Smooth muscle cell (in vitro differentiated cells): ENCODE measurements at regions not wholly inside any gene's neighbourhood (a gene's known extent, or its start where the extent isn't known, plus 50 kb on each side); places are given as distances from the start of the nearest gene placed in this dataset. TPM values are rescaled to one million over a fixed set of nuclear protein-coding genes. Genes with fewer than 3 reads are reported as not detected.

ENCODE experiments used
- DNase-seq: peaks from one replicate; lab custom pipeline; 2025; ENCODE audit not compliant: unreplicated experiment; lab: John Stamatoyannopoulos, UW
- H2AFZ ChIP-seq: fragments of 200-600 bp; sonication (generic); 2 replicates; pipeline ENCODE4 v1.6.0; 2016; ENCODE audit warnings: antibody characterized with exemption, low read depth, mild to moderate bottlenecking
- H3F3A ChIP-seq: fragments of 200-600 bp; sonication (generic); 2 replicates; pipeline ENCODE4 v1.6.0; 2017; ENCODE audit warnings: antibody characterized with exemption, low read depth
- H3K27ac ChIP-seq: fragments of 200-600 bp; sonication (generic); 2 replicates; pipeline ENCODE4 v1.5.1; 2016; ENCODE audit warnings: low read depth, mild to moderate bottlenecking
- H3K27me3 ChIP-seq: fragments of 200-600 bp; sonication (generic); 2 replicates; pipeline ENCODE4 v1.6.1; 2016; ENCODE audit warnings: low read depth, mild to moderate bottlenecking
- H3K36me3 ChIP-seq: fragments of 200-600 bp; sonication (generic); 2 replicates; pipeline ENCODE4 v1.5.1; 2016; ENCODE audit warnings: low read depth
- H3K4me1 ChIP-seq: fragments of 200-600 bp; sonication (generic); 2 replicates; pipeline ENCODE4 v1.5.1; 2016; ENCODE audit warnings: low read depth
- H3K4me2 ChIP-seq: fragments of 200-600 bp; sonication (generic); 2 replicates; pipeline ENCODE4 v1.6.0; 2016; ENCODE audit warnings: mild to moderate bottlenecking
- H3K4me3 ChIP-seq: fragments of 200-600 bp; sonication (generic); 2 replicates; pipeline ENCODE4 v1.5.1; 2016; ENCODE audit warnings: mild to moderate bottlenecking
- H3K79me2 ChIP-seq: fragments of 200-600 bp; sonication (generic); 2 replicates; pipeline ENCODE4 v1.6.0; 2016; ENCODE audit warnings: low read depth, mild to moderate bottlenecking
- H3K9ac ChIP-seq: fragments of 200-600 bp; sonication (generic); 2 replicates; pipeline ENCODE4 v1.6.0; 2016; ENCODE audit warnings: low read depth
- H3K9me3 ChIP-seq: fragments of 200-600 bp; sonication (generic); replicated peaks from 2 replicates; pipeline ENCODE4 v1.5.1; 2016; ENCODE audit warnings: low read depth
- H4K20me1 ChIP-seq: fragments of 200-600 bp; sonication (generic); 2 replicates; pipeline ENCODE4 v1.6.0; 2016; ENCODE audit warnings: low read depth
- WGBS: methylation state at CpG from one replicate; pipeline ENCODE4 v1.1.7; 2016; ENCODE audit warnings: low lambda C conversion rate; 5-methylcytosine and 5-hydroxymethylcytosine counted together
- small RNA-seq: library from RNA; depleted of rRNA; stranded (forward); fragments of <200 nt; gene quantifications from one replicate; pipeline ENCODE3, GENCODE V24; 2014
- TF ChIP-seq, protein P1 (sequence below): fragments of 200-600 bp; sonication (generic); IDR thresholded peaks from 2 replicates; pipeline ENCODE4 v1.5.1; 2017; ENCODE audit warnings: borderline replicate concordance, mild to moderate bottlenecking, antibody characterized with exemption; ENCODE audit not compliant: insufficient read depth, poor library complexity, severe bottlenecking

DNA sequence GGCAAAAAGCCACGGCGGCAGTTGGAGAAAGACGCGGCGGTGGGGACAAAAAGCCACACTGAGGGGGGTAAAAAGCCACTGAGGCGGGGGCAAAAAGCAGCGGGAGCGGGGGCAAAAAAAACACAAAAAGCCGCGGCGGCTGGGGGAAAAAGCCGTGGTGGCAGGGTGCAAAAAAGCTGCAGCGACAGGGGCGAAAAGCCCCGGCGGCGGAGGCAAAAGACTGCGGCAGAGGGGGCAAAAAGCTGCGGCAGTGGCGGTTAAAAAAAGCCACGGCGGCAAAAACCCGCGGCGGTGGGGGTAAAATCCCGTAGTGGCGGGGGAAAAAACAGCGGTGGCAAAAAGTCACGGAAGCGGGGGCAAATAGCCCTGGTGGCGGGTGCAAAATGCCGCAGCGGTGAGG lies 527.3 kb downstream of the ZNF33B start:
- no peak overlapping the region for H2AFZ ChIP-seq
- no peak overlapping the region for H3K27ac ChIP-seq
- WGBS = 92% methylated on average over 33 of the region's 33 CpGs
- no peak overlapping the region for H3K4me3 ChIP-seq
- no peaks in the 10 kb centered on the region for H3K4me1 ChIP-seq
- H3K36me3 ChIP-seq = no peaks in the 10 kb centered on the region
- no peaks in the 10 kb centered on the region for H3K27me3 ChIP-seq
- DNase-seq = peak; percentile 0
- no peaks in the 10 kb centered on the region for H3K79me2 ChIP-seq
- TF ChIP-seq, protein P1, sequence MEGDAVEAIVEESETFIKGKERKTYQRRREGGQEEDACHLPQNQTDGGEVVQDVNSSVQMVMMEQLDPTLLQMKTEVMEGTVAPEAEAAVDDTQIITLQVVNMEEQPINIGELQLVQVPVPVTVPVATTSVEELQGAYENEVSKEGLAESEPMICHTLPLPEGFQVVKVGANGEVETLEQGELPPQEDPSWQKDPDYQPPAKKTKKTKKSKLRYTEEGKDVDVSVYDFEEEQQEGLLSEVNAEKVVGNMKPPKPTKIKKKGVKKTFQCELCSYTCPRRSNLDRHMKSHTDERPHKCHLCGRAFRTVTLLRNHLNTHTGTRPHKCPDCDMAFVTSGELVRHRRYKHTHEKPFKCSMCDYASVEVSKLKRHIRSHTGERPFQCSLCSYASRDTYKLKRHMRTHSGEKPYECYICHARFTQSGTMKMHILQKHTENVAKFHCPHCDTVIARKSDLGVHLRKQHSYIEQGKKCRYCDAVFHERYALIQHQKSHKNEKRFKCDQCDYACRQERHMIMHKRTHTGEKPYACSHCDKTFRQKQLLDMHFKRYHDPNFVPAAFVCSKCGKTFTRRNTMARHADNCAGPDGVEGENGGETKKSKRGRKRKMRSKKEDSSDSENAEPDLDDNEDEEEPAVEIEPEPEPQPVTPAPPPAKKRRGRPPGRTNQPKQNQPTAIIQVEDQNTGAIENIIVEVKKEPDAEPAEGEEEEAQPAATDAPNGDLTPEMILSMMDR = no peak
- no peaks in the 10 kb centered on the region for H3K9me3 ChIP-seq
- H3K9ac ChIP-seq = no peak overlapping the region
- H4K20me1 ChIP-seq = no peaks in the 10 kb centered on the region
- H3K4me2 ChIP-seq = no peak overlapping the region
- H3F3A ChIP-seq = no peaks in the 10 kb centered on the region

Small RNA genes in the stretch of these regions (small RNA-seq; reads per million reads assigned to genes)
- gene KSR1P1 = not detected
